HT-29 (cell line): ENCODE measurements at regions not wholly inside any gene's neighbourhood (a gene's known extent, or its start where the extent isn't known, plus 50 kb on each side); places are given as distances from the start of the nearest gene placed in this dataset.
A peak's percentile ranks its signal among the peaks of the same experiment; 100 is the strongest.

Experiments used
- DNase-seq: peaks from one replicate; pipeline ENCODE4 v3.0.0-alpha.2; 2015; ENCODE audit warnings: low spot score

DNA sequence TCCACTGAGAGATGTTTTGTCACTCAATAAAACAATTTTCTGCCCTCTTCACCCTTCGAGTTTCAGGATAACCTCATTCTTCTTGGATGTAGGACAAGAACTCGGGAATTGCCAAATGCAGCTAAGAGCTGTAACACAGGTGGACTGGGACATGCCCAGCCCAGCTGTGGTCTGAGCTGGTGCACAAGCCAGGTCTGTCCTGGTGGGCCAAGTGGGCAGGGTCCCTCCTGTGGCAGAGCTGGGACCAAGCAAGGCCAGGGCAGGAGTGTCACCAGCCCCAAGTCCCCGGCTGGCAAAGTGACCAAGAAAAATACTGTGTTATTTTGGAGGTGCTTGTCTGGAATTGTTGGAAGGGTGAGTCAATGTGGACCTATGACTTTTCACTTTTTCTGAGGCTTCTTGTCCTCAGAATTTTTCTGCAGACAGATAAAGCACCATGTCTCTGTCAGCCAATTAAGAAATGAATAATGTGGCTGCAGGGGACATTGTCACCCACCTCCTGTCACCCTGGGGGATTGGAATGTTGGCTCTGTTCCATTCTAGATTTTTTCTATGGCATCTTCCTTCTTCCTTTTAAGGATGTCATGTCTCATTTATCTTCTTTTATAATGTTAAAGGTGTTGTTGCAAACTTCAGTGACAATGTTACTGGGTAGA, 645.2 kb upstream of the EPHA6 start:
- no peak for DNase-seq

DNA sequence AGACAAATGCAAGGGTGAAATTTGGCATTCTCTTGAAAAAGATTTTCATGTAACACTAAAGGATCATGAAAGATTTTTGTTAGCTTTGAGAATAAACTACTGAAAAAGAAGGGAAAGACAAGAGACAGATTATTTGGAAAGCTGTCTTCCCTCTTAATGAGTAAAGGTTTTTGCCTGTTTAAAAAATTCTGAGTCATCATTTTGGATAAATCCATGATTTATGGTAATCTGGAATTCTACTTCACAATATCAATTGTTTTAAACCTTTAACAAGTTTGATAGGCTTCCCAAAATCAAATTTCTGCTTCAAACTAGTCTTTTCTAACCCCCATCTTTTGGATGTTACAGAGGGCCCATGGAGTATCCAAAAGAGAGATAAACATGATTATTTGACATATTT, 641.5 kb upstream of the EPHA6 start:
- no peak for DNase-seq

DNA sequence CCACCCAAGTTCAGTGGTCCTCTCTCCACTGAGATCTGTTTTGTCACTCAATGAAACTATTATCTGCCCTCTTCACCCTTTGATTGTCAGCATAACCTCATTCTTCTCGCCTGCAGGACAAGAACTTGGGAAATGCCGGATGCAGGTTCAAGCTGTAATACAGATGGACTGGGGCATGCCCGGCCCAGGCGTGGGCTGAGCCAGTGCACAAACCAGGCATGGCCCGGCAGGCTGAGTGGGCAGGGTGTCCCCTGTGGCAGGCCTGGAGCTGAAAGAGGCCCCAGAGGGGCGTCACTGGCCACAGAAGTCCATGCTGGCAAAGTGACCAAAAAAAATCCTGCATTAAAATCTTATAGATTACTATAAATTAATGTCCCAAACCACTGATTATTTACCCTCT, 638.9 kb upstream of the EPHA6 start:
- no peak for DNase-seq

DNA sequence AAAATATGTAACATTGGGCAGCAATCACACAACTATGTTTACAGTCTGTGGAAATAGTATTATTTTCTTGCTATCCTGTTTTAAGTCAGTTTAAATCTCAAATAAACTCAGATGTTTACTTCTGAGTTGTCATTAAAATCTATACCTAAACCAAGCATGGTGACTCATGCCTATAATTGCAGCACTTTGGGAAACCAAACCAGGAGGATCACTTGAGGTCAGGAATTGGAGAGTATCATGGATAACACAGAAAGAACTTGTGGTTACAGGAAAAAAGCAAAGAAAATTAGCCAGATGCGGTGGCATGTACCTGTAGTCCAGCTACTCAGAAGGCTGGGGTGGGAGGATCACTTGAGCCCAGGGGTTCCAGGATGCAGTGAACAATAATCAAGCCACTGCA, 631.6 kb upstream of the EPHA6 start:
- DNase-seq: peak; percentile 43

DNA sequence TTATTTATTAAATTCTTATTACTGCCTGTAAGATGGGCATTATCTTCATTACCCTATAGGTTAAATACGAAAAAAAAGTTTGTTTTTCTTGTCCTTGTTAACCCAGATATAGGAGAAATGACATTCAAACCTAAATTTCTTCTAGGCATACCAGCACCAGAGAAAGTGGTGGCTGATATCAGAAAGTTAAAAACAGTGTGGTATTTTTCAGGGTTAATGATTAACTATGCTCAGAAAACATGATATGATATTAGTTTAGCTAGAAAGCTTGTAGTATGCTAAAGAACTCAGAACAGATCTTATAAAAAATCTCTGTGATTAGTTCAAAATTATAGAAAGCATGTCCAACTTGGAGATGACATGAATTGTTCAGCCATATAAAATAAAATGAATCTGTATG, 630.5 kb upstream of the EPHA6 start:
- DNase-seq: no peak

DNA sequence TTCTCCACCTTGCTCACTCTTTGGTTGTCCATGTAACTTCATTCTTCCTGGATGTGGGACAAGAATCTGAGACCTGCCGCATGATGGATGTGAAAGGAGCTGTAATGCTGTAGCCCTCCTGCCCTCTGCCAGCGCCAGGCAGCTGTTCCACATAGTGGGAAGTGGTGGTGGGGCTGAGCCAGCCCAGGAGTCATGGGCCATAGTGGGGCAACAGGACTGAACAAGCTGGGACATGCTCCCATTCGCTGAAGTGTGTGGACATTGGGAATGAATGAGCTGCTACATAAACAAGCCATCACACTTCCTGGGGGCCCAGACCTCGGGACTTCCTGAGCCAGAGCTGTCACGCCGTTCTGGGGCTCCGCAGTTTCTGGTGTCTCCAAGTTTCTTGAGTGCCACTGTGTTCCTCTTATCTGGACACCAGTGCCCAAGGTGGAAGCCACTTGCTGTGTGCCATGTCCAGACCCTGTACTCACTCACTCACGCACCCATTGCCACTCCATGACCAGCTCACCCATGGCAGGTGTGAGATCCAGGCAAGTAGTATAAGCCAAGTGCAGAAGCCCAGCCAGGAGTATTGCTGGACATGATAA, 624.3 kb upstream of the EPHA6 start:
- no peak for DNase-seq

DNA sequence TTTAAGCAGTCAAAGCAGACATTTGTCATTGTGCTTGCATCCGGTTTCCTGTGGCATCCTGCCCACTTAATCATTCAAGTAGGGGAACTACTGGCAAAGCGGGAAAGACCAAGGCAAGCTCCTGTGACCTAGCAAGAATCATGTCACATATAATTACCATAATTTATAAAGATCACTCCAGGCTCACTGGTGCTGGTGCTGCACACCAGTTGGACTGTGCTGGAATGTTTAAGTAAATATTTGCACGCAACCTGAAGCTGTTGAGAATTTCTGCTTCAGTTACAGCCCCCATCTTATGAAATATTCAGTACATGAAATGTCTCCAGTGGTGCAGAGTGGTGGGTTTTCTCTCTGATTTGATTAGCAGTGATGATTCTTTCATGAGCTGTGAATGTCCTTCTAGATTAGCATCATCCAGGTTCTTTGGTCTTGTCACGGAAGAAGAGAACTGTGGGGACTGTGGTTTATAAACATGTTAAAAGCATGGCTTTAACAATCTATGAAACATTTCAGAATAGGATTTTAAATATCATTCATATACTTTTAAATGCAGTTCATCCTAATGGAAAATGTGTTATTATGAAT, 621.3 kb upstream of the EPHA6 start:
- peak; percentile 28 for DNase-seq

DNA sequence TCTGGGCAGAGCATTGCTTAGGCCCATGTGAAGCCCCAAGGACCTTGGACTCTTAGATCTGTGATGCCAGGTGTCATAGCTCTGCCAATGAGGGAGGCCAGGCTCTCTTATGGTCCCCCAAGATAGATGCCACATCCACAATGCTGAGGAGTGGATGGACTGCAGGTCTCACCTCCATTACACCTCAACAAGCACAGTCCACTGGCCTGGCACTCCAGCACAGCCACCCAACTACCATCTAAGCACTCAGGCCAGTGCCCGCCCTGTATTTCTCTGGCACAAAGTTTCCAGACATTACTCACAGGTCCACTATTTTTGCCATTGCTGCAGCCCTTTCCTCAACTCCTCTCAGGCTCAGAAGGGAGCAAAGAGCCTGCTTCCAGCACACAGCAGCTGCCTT, 613.5 kb upstream of the EPHA6 start:
- no peak for DNase-seq

DNA sequence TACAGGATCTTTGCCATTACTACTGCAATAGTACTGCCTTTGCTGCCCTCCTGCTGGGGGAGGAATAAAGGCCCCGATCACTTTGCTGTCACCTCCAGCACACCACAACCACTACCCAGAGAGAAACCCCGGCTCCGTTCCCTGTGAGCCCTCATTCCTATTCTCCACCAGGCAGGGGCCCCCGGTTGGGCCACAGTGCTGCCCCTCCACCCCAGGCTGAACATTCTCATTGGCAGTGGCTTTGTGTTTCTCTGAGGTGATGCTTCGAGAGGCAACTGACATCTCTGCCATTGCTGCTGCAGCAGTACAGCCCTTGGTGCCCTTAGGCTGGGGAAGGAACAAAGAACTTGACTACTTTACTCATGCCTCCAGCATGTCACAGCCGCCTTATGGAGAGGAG, 612.9 kb upstream of the EPHA6 start:
- no peak for DNase-seq

DNA sequence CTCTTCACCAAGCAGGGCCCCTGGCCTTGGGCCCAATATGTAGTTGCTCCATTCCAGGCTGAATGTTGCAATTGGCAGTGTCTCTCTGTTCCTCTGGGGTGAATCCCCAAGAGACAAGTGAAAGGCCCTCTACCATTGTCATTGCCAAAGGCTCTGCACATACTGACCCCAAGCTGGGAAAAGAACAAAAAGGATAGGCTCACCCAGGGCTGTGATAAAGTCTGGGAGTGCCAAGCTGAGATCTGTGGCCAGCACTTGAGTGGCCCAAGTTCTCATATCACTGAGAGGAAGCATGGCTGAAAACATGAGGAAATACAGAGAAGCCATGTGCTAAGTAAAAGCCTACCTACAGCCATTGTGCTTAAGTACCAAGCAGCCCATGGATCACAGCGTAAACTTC, 612.2 kb upstream of the EPHA6 start:
- DNase-seq: no peak

DNA sequence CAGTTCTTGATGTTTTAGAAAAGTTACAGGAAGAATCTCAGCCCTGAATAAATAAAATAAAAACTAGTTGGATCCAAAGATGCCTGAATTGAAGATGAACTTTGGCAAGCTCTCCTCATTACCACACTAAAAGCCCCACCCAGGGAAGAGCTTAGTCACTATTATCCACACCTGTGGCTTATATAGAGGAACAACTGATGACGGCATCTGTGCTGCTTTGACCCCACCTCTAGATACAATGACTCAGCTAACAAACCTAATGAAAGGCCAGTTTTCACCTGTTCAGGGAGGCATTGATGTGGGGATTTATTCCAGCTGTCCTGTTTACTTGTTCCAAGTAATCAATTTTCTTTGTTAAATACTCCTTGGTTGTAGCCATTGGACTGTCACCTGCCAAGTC, 604.7 kb upstream of the EPHA6 start:
- DNase-seq: peak; percentile 83

DNA sequence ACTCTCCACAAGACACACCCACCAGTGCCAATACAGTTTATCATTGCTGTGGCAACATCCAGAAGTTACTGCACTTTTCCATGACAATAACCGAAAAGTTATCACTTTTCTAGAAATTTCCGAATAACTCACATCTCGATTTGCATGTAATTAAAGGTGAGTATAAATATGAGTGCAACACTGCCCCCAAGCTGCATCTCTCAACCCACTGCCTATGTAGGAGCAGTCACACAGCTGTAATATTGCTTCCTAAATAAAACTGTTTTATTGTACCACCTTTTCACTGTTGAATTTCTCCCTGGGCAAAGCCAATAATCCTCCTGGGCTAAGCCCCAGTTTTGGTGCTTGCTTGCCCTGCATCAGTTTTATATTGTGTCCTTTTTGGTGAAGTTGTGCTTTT, 601.0 kb upstream of the EPHA6 start:
- no peak for DNase-seq

DNA sequence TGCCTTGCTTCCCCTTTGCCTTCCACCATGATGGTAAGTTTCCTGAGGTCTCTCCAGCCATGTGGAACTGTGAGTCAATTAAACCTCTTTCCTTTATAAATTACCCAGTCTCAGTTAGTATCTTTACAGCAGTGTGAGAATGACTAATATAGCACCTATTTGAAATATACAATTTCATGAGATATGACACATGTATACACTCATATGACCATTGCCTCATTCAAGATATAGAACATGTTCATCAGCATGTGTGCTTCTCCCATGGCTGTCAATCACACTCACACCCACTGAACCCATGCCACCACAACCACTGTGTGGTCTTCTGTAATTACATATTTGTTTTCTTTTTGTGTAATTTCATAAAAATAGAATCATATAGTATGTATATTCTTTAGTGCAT, 599.5 kb upstream of the EPHA6 start:
- DNase-seq: no peak

DNA sequence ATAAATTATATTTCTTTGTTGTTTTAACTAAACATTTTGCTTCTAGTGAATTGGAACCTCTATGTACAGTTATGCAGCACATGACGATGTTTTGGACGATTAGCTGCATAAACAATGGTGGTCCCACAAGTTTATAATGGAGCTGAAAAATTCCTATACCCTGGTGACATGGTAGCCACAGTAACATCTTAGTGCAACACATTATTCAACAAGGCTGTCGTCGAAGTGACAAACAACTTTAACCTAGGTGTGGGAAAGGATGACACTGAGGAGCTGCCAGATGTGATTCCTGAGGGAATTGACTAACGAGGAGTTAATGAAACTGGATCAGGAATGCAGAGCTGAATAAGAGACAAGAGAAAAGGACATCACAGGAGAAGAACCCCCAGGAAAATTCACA, 588.9 kb upstream of the EPHA6 start:
- no peak for DNase-seq

DNA sequence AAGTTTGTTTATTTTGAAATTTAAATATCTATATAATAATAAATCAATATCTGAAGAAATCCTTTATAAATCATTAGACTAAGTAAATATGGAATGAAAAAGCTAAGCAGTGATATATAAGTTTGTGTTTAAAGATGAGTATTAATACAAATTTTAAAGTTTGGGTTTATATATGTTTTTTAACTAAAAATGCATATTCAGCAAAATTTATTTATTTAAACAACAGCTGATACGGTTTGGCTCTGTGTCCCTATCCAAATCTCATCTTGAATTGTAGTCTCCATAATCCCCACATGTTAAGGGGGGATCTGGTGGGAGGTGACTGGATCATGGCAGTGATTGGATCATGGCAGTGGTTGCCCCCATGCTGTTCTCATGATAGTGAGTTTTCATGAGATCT, 580.7 kb upstream of the EPHA6 start:
- no peak for DNase-seq

DNA sequence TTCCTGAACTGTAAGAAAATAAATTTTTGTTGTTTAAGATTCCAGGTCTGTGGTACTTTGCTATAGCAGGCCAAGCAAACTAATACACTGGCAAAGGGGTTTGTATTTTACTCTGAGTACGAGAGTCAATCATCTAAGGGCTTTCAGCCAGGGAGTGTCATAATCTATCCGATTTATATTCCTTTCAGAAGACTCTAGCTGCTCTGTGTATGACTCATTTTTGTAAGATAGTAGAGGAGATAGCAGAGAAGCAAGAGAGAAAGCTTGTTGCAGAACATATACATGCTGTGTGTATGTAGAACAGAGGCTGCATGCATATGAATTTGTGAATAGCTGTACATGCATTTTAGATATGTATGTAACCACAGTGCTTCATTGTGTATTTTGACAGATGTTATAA, 577.9 kb upstream of the EPHA6 start:
- DNase-seq: peak; percentile 27

DNA sequence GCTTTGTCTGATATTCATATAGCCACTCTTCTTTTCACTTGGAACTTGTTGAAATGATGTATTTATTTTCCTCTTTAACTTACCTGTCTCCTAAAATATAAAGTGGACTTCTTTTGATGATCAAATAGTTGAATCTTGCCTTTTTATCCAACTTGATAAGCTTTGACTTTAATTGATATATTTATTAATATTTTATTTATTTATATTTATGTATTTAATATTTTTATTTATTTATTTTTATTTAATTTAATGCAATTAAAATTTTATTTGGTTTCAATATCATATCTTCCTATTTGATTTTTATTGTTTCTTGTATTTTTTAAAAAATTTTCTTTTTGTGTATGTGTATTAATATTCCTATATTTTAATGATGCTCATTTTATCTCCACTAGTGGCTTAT, 555.1 kb upstream of the EPHA6 start:
- no peak for DNase-seq

DNA sequence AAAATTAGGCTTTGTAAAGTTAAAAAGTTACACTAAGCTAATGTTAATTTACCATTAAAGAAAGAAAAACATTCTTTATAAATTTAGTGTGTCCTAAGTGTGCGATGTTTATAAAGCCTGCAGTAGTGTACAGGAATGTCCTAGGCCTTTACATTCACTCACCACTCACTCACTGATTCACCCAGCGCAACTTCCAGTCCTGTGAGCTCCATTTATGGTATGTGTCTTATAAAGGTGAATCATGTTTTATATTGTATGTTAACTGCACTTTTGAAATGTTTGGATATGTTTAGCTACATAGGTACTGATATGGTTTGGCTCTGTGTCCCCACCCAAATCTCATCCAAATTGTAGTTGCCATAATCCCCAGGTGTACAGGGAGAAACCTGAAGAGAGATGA, 549.7 kb upstream of the EPHA6 start:
- no peak for DNase-seq

DNA sequence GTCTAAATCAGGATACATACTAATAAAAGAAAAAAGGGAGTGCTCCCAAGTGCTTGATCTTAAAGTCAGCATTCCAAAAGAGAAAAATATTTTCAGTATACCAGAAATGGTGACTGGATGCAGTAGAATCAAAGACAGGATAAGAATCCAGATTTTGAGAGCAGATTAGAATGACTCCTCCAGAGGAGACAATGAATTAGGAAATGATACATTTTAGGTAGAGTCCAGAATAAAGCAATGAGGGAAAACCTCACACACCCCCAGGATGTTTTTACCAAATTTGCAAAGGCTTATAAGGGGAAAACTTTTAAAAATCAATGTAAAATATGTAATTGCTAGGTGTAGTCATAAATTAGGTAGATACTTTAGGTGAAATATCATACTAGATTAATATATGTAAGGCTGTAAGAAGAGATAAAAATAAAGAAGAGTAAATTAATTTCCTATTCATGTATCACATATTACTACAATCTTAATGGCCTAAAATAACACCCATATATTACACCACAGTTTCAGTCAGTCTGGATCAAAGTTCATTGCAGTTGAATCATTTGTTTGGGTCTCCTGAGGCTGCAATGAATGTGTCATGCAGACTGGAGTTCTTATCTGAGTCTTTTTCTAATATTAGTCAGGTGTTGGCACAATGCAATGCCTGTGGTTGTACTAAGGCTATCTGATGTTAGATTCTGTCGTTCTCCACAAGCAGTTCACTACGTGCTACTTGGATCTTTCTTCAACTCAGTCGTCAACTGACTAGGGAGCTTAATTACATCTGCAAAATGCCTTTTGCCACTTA, 547.8 kb upstream of the EPHA6 start:
- DNase-seq: peak; percentile 78

DNA sequence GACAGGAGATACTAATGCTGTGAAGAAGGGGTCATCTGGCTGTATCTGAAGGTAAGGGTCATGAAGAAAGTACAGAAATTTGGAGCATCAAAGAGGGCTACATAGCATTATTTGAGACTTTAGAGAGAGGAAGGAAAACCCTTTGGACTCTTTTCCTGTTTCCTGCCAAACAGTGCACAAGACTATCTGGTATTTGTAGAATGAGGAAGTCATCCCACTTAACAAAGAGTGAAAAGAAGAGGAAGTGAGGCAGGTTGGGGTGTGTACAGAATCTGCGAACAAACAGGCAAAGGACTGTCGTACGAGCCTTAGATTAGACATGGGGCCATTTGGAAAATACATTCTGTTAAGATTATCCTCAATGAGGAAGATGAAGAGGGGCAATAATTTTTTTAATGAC, 546.8 kb upstream of the EPHA6 start:
- peak; percentile 53 for DNase-seq

DNA sequence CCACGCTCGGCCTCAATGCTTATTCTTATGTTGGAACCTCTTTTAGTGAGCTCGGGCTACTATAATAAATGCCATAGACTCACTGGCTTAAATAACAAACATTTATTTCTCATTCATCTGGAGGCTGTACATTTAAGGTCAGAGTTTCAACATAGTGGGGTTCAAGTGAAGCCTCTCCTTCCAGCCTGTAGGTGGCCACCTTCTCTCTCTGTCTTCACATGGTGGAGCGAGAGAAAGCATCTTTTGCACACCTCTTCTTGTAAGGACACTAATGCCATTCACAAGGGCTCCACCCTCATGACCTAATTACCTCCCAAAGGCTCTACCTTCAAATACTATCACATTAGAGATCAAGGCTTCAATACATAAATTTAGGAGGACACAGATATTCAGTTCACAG, 520.3 kb upstream of the EPHA6 start:
- DNase-seq: no peak

DNA sequence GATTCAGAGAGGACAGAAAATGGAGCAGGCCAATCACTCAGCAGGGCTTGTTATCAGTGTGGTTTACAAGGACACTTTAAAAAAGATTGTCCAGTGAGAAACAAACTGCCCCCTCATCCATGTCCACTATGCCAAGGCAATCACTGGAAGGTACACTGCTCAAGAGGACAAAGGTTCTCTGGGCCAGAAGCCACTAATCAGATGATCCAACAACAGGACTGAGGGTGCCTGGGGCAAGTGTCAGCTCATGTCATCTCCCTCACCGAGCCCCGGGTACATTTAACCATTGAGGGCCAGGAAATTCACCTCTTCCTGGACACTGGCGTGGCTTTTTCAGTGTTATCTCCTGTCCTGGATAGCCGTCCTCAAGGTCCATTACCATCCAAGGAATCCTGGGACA, 513.7 kb upstream of the EPHA6 start:
- no peak for DNase-seq

DNA sequence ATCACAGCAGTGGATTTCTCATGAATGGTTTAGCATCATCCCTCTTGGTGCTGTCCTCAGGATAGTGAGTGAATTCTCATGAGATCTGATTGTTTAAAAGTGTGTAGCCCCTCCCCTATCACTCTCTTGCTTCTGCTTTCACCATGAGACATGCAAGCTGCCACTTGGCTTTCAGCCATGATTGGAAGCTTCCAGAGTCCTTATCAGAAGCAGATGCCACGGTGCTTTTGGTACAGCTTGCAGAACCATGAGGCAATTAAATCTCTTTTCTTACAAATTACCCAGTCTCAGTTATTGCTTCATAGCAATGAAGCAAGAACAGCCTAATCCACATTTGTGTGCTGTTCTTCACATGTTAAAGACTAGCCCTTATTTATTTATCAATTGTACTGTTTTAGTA, 495.2 kb upstream of the EPHA6 start:
- no peak for DNase-seq
